ENCODE measurements at regions not wholly inside any gene's neighbourhood (a gene's known extent, or its start where the extent isn't known, plus 50 kb on each side); places are given as distances from the start of the nearest gene placed in this dataset.

GRCh38 chr17:12522743-12523183 lies 142.9 kb upstream of the MYOCD start:
- no peak for DNase-seq (ENCODE audit: low read depth, low spot score)

GRCh38 chr17:12523244-12523643 lies 142.4 kb upstream of the MYOCD start:
- DNase-seq (ENCODE audit: low read depth, low spot score), result no peak

GRCh38 chr17:12528036-12528435 lies 137.7 kb upstream of the MYOCD start:
- no peak for DNase-seq (ENCODE audit: low read depth, low spot score)

GRCh38 chr17:12530161-12530560 lies 135.5 kb upstream of the MYOCD start:
- no peak for DNase-seq (ENCODE audit: low read depth, low spot score)

- no peak for DNase-seq (ENCODE audit: low read depth, low spot score)
These were observed 129.7 kb upstream of the MYOCD start for GRCh38 chr17:12536021-12536420.

GRCh38 chr17:12536472-12536871 lies 129.2 kb upstream of the MYOCD start:
- no peak for DNase-seq (ENCODE audit: low read depth, low spot score)

GRCh38 chr17:12537436-12537835 lies 128.3 kb upstream of the MYOCD start:
- DNase-seq (ENCODE audit: low read depth, low spot score), result no peak

- no peak for DNase-seq (ENCODE audit: low read depth, low spot score)
These were observed 127.7 kb upstream of the MYOCD start for GRCh38 chr17:12538003-12538402.

- no peak for DNase-seq (ENCODE audit: low read depth, low spot score)
These were observed 119.7 kb upstream of the MYOCD start for GRCh38 chr17:12545877-12546513.

- no peak for DNase-seq (ENCODE audit: low read depth, low spot score)
These were observed 118.7 kb upstream of the MYOCD start for GRCh38 chr17:12546983-12547382.

- DNase-seq (ENCODE audit: low read depth, low spot score), result no peak
These were observed 117.9 kb upstream of the MYOCD start for GRCh38 chr17:12547831-12548230.

- DNase-seq (ENCODE audit: low read depth, low spot score), result no peak
These were observed 117.1 kb upstream of the MYOCD start for GRCh38 chr17:12548558-12548957.

GRCh38 chr17:12549499-12550041 lies 116.1 kb upstream of the MYOCD start:
- no peak for DNase-seq (ENCODE audit: low read depth, low spot score)

GRCh38 chr17:12553625-12554024 lies 112.1 kb upstream of the MYOCD start:
- DNase-seq (ENCODE audit: low read depth, low spot score), result no peak

GRCh38 chr17:12554251-12554650 lies 111.4 kb upstream of the MYOCD start:
- DNase-seq (ENCODE audit: low read depth, low spot score), result no peak

GRCh38 chr17:12566291-12566690 lies 99.4 kb upstream of the MYOCD start:
- DNase-seq (ENCODE audit: low read depth, low spot score), result no peak

GRCh38 chr17:12567077-12568053 lies 98.3 kb upstream of the MYOCD start:
- DNase-seq (ENCODE audit: low read depth, low spot score), result no peak

GRCh38 chr17:12568358-12569251 lies 97.1 kb upstream of the MYOCD start:
- DNase-seq (ENCODE audit: low read depth, low spot score), result no peak

- no peak for DNase-seq (ENCODE audit: low read depth, low spot score)
These were observed 94.1 kb upstream of the MYOCD start for GRCh38 chr17:12571606-12572005.

GRCh38 chr17:12574525-12574924 lies 91.2 kb upstream of the MYOCD start:
- DNase-seq (ENCODE audit: low read depth, low spot score), result no peak

- no peak for DNase-seq (ENCODE audit: low read depth, low spot score)
These were observed 90.0 kb upstream of the MYOCD start for GRCh38 chr17:12575641-12576040.

GRCh38 chr17:12579288-12579687 lies 86.4 kb upstream of the MYOCD start:
- no peak for DNase-seq (ENCODE audit: low read depth, low spot score)
